ENCODE measurements at regions not wholly inside any gene's neighbourhood (a gene's known extent, or its start where the extent isn't known, plus 50 kb on each side); places are given as distances from the start of the nearest gene placed in this dataset.

- H3K4me3 ChIP-seq (ENCODE audit: low read length): no peak overlapping the region
- no peak for DNase-seq (ENCODE audit: low read depth)
- TF ChIP-seq CTCF (IDR thresholded peaks at IDR 0.05; ENCODE audit: insufficient read depth, low read depth, low read length, missing control alignments): no peak
Measured at GRCh38 chr12:124658302-124658701, 90.9 kb upstream of the NCOR2 start.

- TF ChIP-seq CTCF (IDR thresholded peaks at IDR 0.05; ENCODE audit: insufficient read depth, low read depth, low read length, missing control alignments): no peak
- DNase-seq (ENCODE audit: low read depth): no peak
- H3K4me3 ChIP-seq (ENCODE audit: low read length): no peak overlapping the region
Measured at GRCh38 chr12:124656947-124657434, 89.6 kb upstream of the NCOR2 start.

GRCh38 chr12:124655698-124656516, 88.5 kb upstream of the NCOR2 start:
- TF ChIP-seq CTCF (IDR thresholded peaks at IDR 0.05; ENCODE audit: insufficient read depth, low read depth, low read length, missing control alignments): no peak
- no peak overlapping the region for H3K4me3 ChIP-seq (ENCODE audit: low read length)
- no peak for DNase-seq (ENCODE audit: low read depth)

- H3K4me3 ChIP-seq (ENCODE audit: low read length): no peak overlapping the region
- TF ChIP-seq CTCF (IDR thresholded peaks at IDR 0.05; ENCODE audit: insufficient read depth, low read depth, low read length, missing control alignments): no peak
- no peak for DNase-seq (ENCODE audit: low read depth)
Measured at GRCh38 chr12:124655048-124655697, 87.8 kb upstream of the NCOR2 start.

DNA sequence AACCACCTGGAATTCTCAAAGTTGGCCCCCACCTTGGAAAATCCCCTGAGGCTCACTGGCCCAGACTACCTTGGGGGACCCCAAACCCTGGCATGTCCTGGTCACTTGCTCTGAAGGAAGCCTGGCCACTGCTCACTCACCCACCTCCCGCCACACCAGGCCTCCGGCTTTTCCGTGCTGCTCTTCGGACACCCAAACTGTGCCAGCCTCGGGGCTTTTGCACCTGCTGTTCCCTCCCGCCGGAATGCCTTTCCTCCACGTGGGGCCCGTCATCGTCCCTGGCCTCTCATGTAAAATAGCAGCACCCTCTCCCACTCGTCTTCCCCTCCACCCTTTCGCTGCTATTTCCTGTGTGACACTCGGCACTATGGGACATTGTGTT, 87.2 kb upstream of the NCOR2 start:
- no peak for DNase-seq (ENCODE audit: low read depth)
- no peak for TF ChIP-seq CTCF (IDR thresholded peaks at IDR 0.05; ENCODE audit: insufficient read depth, low read depth, low read length, missing control alignments)
- no peak overlapping the region for H3K4me3 ChIP-seq (ENCODE audit: low read length)

DNA sequence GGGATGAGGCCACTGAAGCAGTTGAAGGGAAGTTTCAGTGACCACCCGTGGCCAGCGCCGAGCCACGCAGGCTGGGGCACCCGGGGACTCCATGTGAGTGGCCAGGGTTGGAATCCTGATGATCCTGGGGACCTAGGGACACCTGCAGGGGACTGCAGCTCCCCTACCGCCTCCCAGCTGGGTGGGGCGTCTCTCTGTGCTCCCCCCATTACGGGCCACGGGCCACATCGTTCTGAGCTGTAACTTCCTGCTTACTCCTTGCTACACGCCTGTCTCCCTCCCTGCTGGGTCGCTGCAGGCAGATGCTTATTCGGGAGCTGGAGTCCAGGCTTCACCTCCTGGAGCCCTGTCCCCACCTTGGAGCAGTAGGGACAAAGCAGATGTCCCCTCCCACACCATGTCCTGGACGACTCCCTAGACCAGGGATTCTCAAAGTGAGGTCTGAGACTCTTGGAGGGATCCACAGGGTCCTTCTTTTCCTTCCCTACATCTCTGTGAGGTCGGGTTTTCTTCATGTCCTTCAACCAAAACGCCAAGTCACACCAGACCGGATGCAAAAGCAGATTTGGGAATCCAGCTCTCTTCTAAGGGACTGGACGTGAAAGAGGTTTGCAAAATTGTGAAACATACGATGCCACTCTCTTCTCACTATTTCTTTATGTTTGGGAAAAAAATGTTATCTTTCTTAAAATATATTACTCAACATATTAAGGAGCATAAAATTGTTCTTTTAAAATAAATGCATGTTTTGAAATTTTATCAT, 85.9 kb upstream of the NCOR2 start:
- TF ChIP-seq CTCF (IDR thresholded peaks at IDR 0.05; ENCODE audit: insufficient read depth, low read depth, low read length, missing control alignments): no peak
- H3K4me3 ChIP-seq (ENCODE audit: low read length): no peak overlapping the region
- no peak for DNase-seq (ENCODE audit: low read depth)

All from epithelial cell of esophagus (primary cell).